ENCODE measurements at regions not wholly inside any gene's neighbourhood (a gene's known extent, or its start where the extent isn't known, plus 50 kb on each side); places are given as distances from the start of the nearest gene placed in this dataset.
"Not testable (repeated sequence)": the region's sequence is repeated elsewhere in the genome, so short reads cannot be mapped to it uniquely, and the experiment has no call there.

DNA sequence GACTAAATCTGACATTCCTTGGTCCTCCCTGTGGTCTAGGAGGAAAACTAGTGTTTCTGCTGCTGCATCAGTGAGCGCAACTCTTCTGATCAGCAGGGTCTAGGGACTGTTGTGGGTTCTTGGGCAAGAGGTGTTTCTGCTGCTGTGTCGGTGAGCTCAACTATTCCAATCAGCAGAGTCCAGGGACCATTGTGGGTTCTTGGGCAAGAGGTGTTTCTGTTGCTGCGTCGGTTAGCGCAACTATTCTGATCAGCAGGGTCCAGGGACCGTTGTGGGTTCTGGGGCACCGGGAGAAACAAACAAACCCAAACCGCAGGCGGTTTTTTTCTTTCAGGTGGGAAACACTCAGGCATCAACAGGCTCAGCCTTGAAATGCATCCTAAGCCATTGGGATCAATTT, 140.9 kb downstream of the FASLG start:
- TF ChIP-seq POLR2A, POLR2AphosphoS5 (IDR thresholded peaks at IDR 0.05): not testable (repeated sequence)

Measured in breast epithelium (tissue), 3 donors.